ENCODE measurements at regions not wholly inside any gene's neighbourhood (a gene's known extent, or its start where the extent isn't known, plus 50 kb on each side); places are given as distances from the start of the nearest gene placed in this dataset.

- no peak for TF ChIP-seq CTCF (IDR thresholded peaks at IDR 0.05)
- no peak for TF ChIP-seq POLR2AphosphoS5 (IDR thresholded peaks at IDR 0.05)
- no peak for TF ChIP-seq POLR2A (IDR thresholded peaks at IDR 0.05)
Measured at GRCh38 chr6:37103169-37104039, 66.5 kb upstream of the PIM1 start.
